GM12891 (cell line): ENCODE measurements at regions not wholly inside any gene's neighbourhood (a gene's known extent, or its start where the extent isn't known, plus 50 kb on each side); places are given as distances from the start of the nearest gene placed in this dataset.

Experiments used
- DNase-seq: peaks from one replicate; pipeline ENCODE4 v3.0.0; 2011; ENCODE audit warnings: low spot score; ENCODE audit not compliant: insufficient read length
- FAIRE-seq: peaks from 2 replicates; lab custom pipeline; 2011; peaks lifted over from hg19 to GRCh38; lab: Jason Lieb, UNC
- PAX5 ChIP-seq: IDR thresholded peaks from 2 replicates; pipeline ENCODE4 v1.6.1; 2011; ENCODE audit warnings: low read length, moderate library complexity, mild to moderate bottlenecking; ENCODE audit not compliant: insufficient read depth, severe bottlenecking
- POLR2A ChIP-seq: IDR thresholded peaks from 2 replicates; pipeline ENCODE4 v1.6.1; 2011; ENCODE audit warnings: low read depth, low read length, control low read depth
- POLR2AphosphoS5 ChIP-seq: IDR thresholded peaks from 2 replicates; pipeline ENCODE4 v1.6.1; 2011; ENCODE audit warnings: low read depth, low read length, control low read depth
- POU2F2 ChIP-seq: IDR thresholded peaks from 2 replicates; pipeline ENCODE4 v1.6.1; 2011; ENCODE audit warnings: low read depth, mild to moderate bottlenecking, control low read depth, low read length, moderate library complexity
- SPI1 ChIP-seq: IDR thresholded peaks from 2 replicates; pipeline ENCODE4 v1.6.1; 2011; ENCODE audit warnings: low read depth, low read length, control low read depth
- TAF1 ChIP-seq: IDR thresholded peaks from 2 replicates; pipeline ENCODE4 v1.6.1; 2011; ENCODE audit warnings: low read depth, low read length, control low read depth

DNA sequence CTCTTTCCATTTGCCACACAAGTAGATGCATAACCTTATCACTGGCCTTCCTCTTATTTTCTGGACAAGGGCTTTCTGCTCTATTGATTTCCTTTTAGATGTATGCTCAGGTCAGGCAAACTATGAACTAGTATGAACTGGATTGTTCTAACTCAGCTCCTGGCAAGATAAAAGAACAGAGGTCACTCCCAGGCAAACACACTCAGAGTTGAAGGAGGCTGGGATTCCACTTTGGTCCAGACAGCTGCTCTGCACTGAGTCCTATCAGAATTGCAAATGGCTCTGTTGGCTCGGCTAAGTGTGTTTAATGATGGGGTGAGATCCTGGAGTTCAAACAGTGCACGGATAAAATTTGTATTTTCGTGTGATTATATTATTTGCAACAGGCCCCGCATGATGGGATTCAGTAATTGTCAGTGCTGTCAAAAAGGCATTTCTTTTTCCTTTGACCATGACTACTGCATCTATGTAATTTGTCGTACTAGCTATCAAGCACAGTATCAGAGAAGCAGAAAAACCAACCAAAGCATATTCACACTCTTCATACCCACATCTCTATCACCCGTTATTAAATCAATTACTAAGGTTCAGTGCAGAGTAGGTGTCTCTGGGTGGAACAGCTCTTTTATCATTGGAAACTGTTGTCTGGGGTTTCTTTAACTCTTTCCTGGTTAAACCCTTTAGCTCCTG is 288.1 kb upstream of the PRKCQ start:
- TF ChIP-seq SPI1 (no peak), TAF1 (no peak), PAX5 (no peak), POLR2AphosphoS5 (no peak), POU2F2 (no peak), POLR2A (no peak)
- DNase-seq (no peak), FAIRE-seq (no peak)

DNA sequence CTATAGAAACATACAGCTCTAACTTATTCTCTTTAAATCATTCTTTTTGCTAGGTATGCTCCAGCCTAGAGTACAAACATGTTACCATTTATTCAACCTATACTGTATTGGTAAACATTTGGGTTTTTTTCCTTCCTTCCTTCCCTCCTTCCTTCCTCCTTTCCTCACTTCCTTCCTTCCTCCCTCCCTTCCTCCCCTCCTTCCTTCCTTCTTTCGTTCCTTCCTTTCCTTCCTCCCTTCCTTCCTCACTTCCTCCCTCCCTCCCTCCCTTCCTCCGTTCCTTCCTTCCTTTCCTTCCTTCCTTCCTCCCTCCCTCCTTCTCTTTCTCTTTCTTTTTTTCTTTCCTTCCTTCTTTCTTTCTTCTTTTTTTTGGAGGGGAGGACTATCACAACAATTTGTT is 286.7 kb upstream of the PRKCQ start:
- DNase-seq (no peak), FAIRE-seq (no peak)
- TF ChIP-seq POLR2AphosphoS5 (no peak), TAF1 (no peak), SPI1 (no peak), POU2F2 (no peak), POLR2A (no peak), PAX5 (no peak)

DNA sequence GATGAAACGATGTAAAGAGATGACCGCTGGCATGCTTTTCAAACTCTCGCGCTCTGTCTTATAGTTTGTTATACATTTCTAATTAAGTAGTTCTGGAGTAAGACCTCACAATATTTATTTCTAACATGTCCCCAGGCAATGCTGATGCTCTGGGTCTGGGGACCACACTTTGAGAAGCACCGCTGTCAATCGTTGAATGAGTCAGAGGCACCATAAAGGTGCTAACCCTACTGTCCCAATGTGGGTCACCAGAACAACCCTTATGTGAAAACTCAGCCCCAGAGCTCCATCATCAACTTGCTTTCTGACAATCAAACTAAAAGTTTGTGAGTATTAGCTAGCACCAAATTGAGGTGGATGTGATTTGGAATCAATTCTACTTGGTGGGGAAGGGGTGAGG is 284.1 kb upstream of the PRKCQ start:
- no peak for FAIRE-seq
- TF ChIP-seq TAF1: no peak
- TF ChIP-seq POLR2AphosphoS5: no peak
- TF ChIP-seq PAX5: no peak
- DNase-seq: no peak

DNA sequence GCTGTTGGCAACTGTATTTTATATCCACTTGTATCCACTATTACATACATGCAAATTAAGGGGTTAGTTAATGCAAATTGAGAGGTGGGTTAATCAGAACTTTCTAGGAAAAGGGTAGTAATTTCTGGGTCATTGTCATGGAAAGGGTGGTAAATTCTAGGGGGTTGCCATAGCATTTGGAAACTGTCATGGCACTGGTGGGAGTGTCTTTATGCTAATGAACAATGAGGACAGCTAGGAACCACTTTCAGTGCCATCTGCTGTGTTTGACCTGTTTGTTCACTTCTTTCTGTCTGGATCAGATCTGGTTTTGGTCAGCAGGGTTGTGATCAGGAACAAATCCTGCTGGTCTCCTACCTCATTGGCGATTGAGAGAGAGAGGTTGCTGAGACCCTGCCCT is 283.3 kb upstream of the PRKCQ start:
- no peak for DNase-seq
- no peak for FAIRE-seq
- TF ChIP-seq SPI1: no peak
- no peak for TF ChIP-seq TAF1
- no peak for TF ChIP-seq PAX5
- no peak for TF ChIP-seq POLR2AphosphoS5
- no peak for TF ChIP-seq POU2F2

DNA sequence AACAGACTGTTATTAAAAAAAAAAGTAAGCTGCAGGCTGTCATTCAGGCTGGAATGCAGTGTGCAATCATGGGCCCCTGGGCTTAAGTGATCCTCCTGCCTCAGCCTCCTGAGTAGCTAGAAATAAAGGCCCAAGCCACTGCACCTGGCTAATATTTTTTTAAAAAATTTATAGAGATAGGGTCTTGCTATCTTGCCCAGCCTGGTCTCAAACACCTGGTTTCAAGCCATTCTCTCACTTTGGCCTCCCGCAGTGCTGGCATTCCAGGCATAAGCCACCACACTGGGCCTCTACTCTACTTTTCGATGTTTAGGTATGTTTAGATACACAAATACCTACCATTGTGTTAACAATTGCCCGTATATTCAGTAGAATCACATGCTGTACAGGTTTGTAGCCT is 270.4 kb upstream of the PRKCQ start:
- no peak for FAIRE-seq
- DNase-seq: no peak
- no peak for TF ChIP-seq PAX5
- TF ChIP-seq POU2F2: no peak
- no peak for TF ChIP-seq SPI1
- TF ChIP-seq TAF1: no peak
- TF ChIP-seq POLR2A: no peak
- TF ChIP-seq POLR2AphosphoS5: no peak

DNA sequence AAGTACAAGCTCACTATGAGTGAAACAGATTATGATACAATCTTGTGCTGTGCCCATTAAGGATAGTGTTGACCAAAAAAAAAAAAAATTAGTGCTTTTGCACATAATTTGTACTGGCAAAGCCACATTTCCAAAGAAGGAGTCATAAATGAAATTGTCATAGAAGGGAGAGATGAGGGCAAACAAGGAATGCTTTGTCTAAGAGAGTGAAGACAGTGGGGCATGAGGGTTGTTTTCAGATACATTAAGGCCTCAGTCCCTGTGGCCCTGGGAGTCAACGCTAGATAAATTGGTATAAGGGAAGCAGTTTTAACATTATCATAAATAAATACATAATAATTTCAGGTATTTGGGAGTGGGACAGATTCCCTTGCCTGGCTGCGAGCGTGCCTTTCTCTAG is 267.5 kb upstream of the PRKCQ start:
- TF ChIP-seq TAF1 (no peak), POU2F2 (no peak), SPI1 (no peak), PAX5 (no peak), POLR2AphosphoS5 (no peak), POLR2A (no peak)
- DNase-seq (no peak), FAIRE-seq (no peak)

DNA sequence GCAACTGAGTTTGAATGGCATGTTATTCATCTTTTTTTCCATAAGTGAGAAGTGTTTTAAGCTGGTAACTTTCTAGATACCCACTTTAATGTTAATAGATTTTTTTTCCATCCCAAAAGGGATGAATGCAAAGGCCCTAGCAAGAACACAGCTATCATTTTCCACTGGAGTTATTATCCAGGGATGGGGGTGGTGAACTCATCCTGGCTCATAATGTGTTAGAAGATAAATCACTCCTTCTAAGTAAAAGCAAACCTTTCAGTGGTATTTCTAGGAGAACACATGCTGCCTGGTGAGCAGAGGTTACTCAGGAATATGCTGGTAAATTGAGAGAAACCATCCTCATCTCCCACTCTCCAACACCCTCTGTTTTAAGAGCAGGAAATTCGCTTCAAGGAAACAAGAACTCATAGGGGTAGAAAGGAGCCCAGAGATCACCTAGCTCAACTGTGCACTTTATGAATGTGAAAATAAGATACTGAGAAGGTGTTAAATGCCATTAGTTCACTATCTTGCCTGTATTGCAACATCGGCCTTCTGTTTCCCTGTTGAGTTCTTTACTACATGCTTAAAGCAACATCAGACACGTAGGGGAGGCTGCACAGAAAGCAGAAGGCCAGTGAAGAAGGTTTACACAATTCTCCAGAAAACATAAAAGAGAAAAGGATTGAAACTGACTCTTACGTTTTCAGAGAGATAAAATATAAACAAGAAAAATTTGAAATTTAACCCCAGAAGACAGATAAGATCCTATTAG is 264.0 kb upstream of the PRKCQ start:
- DNase-seq (no peak), FAIRE-seq (no peak)
- TF ChIP-seq POLR2A (no peak), POU2F2 (no peak), PAX5 (no peak), SPI1 (no peak), POLR2AphosphoS5 (no peak), TAF1 (no peak)

DNA sequence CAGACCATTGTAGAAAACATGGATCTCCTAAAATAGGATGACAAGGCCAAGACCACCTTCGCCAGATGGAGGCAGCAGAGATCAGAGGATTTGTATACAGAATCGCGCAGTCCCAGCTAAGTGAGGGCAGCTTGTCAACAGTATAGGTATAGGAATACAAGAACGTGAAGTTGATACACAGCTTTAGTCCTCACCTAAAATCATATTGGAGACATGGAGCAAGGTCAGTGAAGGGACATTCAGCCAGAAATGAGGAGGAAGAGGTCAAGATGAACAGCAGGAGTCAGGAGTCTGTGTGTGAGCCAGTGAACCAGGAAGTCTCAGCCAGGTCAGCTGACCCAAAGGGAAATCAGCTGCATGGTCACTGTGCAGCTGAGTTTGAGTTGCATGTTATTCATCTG is 263.4 kb upstream of the PRKCQ start:
- TF ChIP-seq POU2F2: no peak
- no peak for TF ChIP-seq PAX5
- TF ChIP-seq SPI1: no peak
- TF ChIP-seq POLR2AphosphoS5: no peak
- TF ChIP-seq TAF1: no peak
- no peak for TF ChIP-seq POLR2A
- no peak for FAIRE-seq
- no peak for DNase-seq

DNA sequence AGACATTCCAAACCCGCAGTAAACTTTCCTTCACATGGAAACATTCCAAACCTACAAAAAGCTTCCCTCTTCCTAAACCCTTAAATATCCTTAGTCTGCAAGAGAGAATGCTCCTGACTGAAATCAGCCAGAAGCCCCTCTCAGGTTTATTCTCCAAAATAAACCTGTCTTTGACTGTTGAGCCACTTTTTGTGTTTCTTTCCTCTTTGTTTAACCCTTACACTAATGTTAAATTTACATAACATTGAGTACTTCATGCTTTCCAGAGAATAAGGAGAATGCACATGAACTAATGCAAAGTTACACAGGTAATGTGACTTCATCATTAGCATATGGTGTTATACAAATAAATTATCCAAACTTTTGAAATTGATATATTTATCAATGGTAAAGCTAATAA is 262.6 kb upstream of the PRKCQ start:
- TF ChIP-seq POLR2A (no peak), PAX5 (no peak), SPI1 (no peak), TAF1 (no peak), POLR2AphosphoS5 (no peak), POU2F2 (no peak)
- FAIRE-seq: no peak

DNA sequence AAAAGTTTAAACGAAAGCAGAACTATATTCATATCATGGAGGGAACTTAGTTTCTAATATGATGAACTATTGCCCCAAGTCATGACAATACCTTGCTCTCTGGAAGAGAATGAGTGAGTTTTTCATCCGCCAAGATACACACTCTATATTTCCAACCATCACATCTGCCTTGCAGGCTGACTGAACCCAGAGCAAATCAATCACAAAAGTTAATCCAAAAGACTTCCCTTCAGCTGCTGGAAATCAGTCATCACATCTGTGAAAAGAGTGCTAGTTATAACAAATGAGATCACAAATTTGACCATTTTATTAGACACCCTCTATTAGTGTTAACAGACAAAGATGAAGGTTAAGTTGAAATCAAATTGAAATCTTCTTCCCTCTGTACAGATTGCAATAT is 261.7 kb upstream of the PRKCQ start:
- no peak for DNase-seq
- TF ChIP-seq POLR2AphosphoS5: no peak
- no peak for TF ChIP-seq PAX5
- FAIRE-seq: no peak

More for the DNA sequence above, 262.6 kb upstream of the PRKCQ start:
- DNase-seq: no peak
